ENCODE measurements at regions not wholly inside any gene's neighbourhood (a gene's known extent, or its start where the extent isn't known, plus 50 kb on each side); places are given as distances from the start of the nearest gene placed in this dataset.

DNA sequence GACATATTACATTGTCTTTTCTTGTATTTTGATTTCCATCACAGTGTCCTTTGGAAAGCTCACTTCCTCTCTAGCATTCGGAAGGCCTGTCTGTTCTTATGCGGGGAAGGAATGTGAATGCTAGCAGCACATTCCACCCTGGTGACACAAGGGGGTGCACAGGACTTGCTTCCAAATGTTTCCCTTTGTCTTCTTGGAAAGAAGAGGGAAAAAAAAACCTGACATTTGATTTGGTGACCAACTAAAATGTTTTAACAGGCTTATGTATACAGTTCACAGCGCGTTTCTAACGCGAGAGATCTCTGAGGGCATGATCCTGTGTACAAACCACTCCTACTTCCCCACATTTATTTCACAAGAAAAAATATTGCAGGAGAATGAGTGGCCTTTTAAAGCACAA lies 107.6 kb upstream of the FXR1 start:
- DNase-seq (ENCODE audit: low read depth): peak; percentile 70
- TF ChIP-seq, protein P1, sequence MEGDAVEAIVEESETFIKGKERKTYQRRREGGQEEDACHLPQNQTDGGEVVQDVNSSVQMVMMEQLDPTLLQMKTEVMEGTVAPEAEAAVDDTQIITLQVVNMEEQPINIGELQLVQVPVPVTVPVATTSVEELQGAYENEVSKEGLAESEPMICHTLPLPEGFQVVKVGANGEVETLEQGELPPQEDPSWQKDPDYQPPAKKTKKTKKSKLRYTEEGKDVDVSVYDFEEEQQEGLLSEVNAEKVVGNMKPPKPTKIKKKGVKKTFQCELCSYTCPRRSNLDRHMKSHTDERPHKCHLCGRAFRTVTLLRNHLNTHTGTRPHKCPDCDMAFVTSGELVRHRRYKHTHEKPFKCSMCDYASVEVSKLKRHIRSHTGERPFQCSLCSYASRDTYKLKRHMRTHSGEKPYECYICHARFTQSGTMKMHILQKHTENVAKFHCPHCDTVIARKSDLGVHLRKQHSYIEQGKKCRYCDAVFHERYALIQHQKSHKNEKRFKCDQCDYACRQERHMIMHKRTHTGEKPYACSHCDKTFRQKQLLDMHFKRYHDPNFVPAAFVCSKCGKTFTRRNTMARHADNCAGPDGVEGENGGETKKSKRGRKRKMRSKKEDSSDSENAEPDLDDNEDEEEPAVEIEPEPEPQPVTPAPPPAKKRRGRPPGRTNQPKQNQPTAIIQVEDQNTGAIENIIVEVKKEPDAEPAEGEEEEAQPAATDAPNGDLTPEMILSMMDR (IDR thresholded peaks at IDR 0.05; ENCODE audit: low read length, missing control alignments): peak; percentile 51

DNA sequence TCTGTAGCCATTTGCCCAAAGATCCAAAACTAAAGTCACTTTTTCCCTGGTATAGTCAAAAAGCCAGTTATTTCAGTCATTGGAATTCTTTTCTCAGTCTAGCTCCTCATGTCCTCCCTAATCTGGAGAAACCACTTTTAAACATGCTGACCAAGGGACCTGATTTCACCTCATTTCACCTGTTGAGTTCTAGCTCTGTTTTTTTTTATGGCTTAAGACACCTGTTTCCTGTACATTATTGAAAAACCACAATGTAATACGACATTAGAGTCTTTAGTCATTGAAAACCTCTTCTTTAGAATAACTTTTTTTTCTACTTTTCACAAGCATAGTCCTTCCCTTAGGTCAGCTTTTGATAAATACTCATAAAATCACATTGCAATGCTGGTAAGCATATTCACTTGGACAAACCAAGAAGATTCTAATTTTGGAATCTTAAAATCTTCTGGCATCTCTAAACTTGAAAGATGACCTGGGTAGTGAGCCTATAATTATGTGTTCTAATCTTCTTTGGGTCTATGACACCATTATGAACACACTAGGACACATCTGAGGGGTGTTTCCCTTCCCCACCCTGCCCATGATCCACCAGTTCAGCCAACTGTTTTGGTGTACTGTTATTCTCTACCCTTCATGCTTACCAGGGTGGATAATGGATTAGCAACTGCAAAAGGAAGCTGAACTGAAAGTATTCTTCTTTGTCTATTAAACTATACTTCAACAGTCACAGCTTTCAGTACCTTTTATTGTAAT lies 103.5 kb upstream of the FXR1 start:
- TF ChIP-seq, protein P1 (IDR thresholded peaks at IDR 0.05; ENCODE audit: low read length, missing control alignments): no peak
- no peak overlapping the region for H3K4me3 ChIP-seq (replicated peaks; ENCODE audit: low read depth, low read length)
- no peak for DNase-seq (ENCODE audit: low read depth)

More for the DNA sequence above, 107.6 kb upstream of the FXR1 start:
- no peak overlapping the region for H3K4me3 ChIP-seq (replicated peaks; ENCODE audit: low read depth, low read length)

DNA sequence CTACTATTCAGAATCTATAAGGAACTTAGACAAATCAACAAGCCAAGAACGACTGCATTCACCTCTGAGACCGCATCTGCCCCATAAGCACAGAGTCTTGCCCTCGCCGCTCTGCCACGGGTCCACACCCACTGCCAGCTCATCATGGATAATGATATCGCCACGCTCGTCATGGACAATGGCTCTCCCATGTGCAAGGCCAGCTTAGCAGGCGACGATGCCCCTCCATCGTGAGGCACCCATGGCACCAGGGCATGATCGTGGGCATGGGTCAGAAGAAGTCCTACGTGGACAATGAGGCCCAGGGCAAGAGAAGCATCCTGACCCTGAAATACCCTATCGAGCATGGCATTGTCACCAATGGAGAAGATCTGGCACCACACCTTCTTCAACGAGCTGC lies 92.1 kb upstream of the FXR1 start:
- H3K4me3 ChIP-seq (replicated peaks; ENCODE audit: low read depth, low read length): no peak overlapping the region
- DNase-seq (ENCODE audit: low read depth): no peak
- TF ChIP-seq, protein P1 (IDR thresholded peaks at IDR 0.05; ENCODE audit: low read length, missing control alignments): no peak

DNA sequence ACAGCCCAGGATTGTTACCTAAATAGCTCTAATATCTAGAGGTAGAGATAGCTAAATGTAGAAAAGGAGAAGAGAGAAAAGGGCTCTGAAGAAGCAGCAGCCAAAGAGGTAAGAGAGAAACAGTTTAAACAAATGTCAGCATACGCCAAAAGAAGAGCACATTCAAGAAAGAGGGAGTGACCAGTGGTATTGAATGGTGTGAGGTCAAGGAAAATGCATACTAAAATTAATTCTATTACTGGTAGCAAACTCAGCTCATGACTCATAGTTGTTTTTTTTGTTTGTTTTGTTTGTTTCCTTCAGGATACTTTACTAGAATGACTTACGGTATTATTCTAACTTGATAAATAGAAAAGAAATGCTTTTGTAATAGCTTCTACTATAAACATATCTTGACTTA lies 86.5 kb upstream of the FXR1 start:
- no peak overlapping the region for H3K4me3 ChIP-seq (replicated peaks; ENCODE audit: low read depth, low read length)
- no peak for DNase-seq (ENCODE audit: low read depth)
- TF ChIP-seq, protein P1 (IDR thresholded peaks at IDR 0.05; ENCODE audit: low read length, missing control alignments): no peak

DNA sequence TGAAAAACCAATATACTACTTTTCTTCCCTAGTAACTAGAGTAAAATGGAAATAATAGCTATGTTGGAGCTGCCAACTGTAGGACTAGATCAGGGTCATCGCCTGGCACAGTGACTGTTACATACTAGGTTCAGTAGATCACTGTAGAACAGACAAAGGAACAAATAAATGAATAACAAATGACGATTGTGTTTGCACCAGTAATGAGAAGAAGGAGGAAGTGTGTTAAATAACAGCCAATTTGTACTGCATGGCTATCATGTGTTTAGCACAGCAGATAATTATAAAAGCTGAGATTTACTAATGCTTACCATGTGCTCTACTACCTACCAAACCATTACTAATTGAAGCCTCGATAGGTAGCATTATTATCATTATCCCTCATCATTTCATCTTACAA lies 85.3 kb upstream of the FXR1 start:
- H3K4me3 ChIP-seq (replicated peaks; ENCODE audit: low read depth, low read length): no peak overlapping the region
- DNase-seq (ENCODE audit: low read depth): no peak
- TF ChIP-seq, protein P1 (IDR thresholded peaks at IDR 0.05; ENCODE audit: low read length, missing control alignments): no peak

DNA sequence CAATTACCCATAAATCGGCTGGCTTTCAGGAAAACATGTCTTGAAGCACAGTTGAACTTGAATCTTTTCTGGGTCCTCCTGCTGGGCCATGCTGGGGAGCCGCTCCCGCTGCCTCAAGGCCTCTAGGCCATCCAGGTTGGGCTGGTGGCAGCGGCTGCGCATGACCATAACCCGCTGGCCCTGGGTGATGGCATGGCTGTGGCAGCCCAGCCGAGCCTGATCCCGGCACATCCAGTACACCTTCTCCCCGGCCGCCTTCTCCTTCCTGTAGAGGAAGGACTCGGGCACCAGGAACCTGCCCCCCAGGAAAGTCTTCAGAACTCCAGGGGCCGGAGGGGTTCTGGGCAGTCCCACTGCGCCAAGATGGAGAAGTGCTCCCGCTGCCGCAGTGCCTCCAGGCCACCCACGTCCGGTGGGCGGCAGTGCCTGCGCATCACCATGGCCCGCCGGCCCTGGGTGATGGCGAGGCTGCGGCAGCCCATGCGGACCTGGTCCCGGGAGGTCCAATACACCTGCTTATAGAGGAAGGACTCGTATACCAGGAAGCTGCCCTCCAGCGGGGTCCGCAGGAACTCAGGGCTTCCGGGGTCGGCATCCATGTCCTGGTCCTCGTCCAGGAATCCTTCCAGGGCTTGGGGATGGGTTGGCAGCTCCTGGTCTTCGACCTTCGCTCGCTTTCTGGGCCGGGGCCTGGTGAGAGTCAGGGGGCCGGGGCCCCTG lies 84.3 kb upstream of the FXR1 start:
- H3K4me3 ChIP-seq (replicated peaks; ENCODE audit: low read depth, low read length): no peak overlapping the region
- TF ChIP-seq, protein P1 (IDR thresholded peaks at IDR 0.05; ENCODE audit: low read length, missing control alignments): no peak
- no peak for DNase-seq (ENCODE audit: low read depth)
